ENCODE measurements at regions not wholly inside any gene's neighbourhood (a gene's known extent, or its start where the extent isn't known, plus 50 kb on each side); places are given as distances from the start of the nearest gene placed in this dataset.

DNA sequence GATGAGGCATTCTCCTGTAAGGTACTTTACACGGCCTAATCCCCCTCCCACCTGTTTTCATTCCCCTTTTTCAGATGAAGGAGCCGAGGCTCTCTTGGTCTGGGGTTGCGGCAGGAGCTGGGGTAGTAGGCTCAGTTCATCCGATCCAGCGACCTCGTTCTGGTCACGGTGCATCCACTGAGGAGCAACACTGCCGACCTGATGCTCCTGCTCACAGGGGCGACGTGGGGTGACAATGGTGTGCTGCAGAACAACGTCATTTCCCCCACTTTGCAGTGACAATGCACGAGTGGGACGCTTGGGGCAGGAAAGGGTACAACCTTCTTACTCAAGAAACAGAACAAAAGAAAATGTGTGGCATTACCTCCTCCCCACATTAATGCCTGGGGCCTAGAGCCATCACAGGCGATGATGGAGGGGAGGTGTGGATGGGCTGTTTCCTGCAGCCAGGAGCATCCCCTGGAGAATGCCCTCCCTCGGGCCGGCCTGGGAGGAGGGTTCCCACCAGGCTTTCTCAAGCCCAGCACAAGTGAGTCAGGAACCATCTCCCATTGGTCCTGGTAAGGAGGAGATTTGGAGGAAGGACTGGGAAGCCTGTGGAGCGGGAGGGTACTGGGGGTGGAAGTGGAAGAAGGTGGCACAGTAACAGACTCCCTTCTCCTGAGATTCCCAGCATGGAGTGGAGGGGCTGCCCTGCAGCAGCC is 125.6 kb downstream of the SPATA19 start:
- 75 to 83% (median 77%) methylated on average over 17 of the region's 17 CpGs for WGBS, 3 donors
- Histone ChIP-seq H3K36me3 (ENCODE audit: insufficient read depth in 1 of 2, low read depth in 1 of 2) (no peaks in the 10 kb centered on the region), H3K27me3 (ENCODE audit: insufficient read depth in 3 of 3, low read length in 2 of 3) (peaks cover 0 to 2% (median 0%) of the 10 kb centered on the region in 3 donors), H3K27ac (no peak overlapping the region), H3K4me3 (no peak overlapping the region), H3K4me1 (no peaks in the 10 kb centered on the region), H3K9me3 (no peaks in the 10 kb centered on the region)
- TF ChIP-seq CTCF (IDR thresholded peaks at IDR 0.05), result no peak
- no peak for DNase-seq
- intact Hi-C loops (cut with DNase I), result no loop called here
- ATAC-seq, result no peak

GRCh38 chr11:133718831-133719230 is 126.5 kb downstream of the SPATA19 start:
- TF ChIP-seq CTCF (IDR thresholded peaks at IDR 0.05), result no peak
- 79 to 94% (median 89%) methylated on average over 5 of the region's 5 CpGs for WGBS, 3 donors
- intact Hi-C loops (cut with DNase I), result no loop called here
- ATAC-seq (no peak), DNase-seq (no peak)
- H3K4me1 ChIP-seq, result no peaks in the 10 kb centered on the region
- no peaks in the 10 kb centered on the region for H3K36me3 ChIP-seq (ENCODE audit: insufficient read depth in 1 of 2, low read depth in 1 of 2)
- no peak overlapping the region for H3K27ac ChIP-seq
- peaks cover 0 to 2% (median 0%) of the 10 kb centered on the region in 3 donors for H3K27me3 ChIP-seq (ENCODE audit: insufficient read depth in 3 of 3, low read length in 2 of 3)
- H3K9me3 ChIP-seq, result no peaks in the 10 kb centered on the region
- H3K4me3 ChIP-seq, result no peak overlapping the region

GRCh38 chr11:133718238-133718637 is 127.1 kb downstream of the SPATA19 start:
- H3K9me3 ChIP-seq, result no peaks in the 10 kb centered on the region
- no peak overlapping the region for H3K27ac ChIP-seq
- no peak for TF ChIP-seq CTCF (IDR thresholded peaks at IDR 0.05)
- H3K4me1 ChIP-seq, result no peaks in the 10 kb centered on the region
- no peak overlapping the region for H3K4me3 ChIP-seq
- H3K27me3 ChIP-seq (ENCODE audit: insufficient read depth in 3 of 3, low read length in 2 of 3), result peaks cover 0 to 2% (median 0%) of the 10 kb centered on the region in 3 donors
- no peak for DNase-seq
- intact Hi-C loops (cut with DNase I), result no loop called here
- H3K36me3 ChIP-seq (ENCODE audit: insufficient read depth in 1 of 2, low read depth in 1 of 2), result no peaks in the 10 kb centered on the region
- ATAC-seq, result no peak
- 70 to 76% (median 71%) methylated on average over 7 of the region's 7 CpGs for WGBS, 3 donors

DNA sequence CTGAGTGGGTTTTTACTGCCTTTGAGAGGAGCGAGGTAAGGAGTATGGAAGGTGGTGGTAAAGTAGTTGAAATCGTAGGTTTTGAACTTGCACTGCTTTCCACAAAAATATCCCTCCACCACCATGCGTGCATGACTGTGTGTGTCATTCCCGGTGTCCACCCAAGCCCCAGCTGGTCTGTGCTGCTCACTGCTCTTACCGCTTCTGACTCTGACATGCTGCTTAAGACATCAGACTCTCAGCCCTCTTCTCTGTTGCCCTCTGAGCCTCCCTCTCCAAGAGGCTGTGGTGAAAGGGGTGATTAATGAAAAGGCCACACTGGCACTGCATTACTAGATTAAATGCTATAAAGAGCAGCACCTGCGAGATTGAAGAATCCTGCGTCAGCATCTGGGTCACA is 128.7 kb downstream of the SPATA19 start:
- Histone ChIP-seq H3K4me1 (no peaks in the 10 kb centered on the region), H3K27me3 (ENCODE audit: insufficient read depth in 3 of 3, low read length in 2 of 3) (peaks cover 0 to 2% (median 0%) of the 10 kb centered on the region in 3 donors), H3K9me3 (no peaks in the 10 kb centered on the region), H3K4me3 (no peak overlapping the region), H3K36me3 (ENCODE audit: insufficient read depth in 1 of 2, low read depth in 1 of 2) (no peaks in the 10 kb centered on the region), H3K27ac (no peak overlapping the region)
- DNase-seq (no peak), ATAC-seq (no peak)
- intact Hi-C loops (cut with DNase I), result no loop called here
- WGBS, 3 donors, result 89 to 92% (median 89%) methylated on average over 7 of the region's 7 CpGs
- TF ChIP-seq CTCF (IDR thresholded peaks at IDR 0.05), result no peak

DNA sequence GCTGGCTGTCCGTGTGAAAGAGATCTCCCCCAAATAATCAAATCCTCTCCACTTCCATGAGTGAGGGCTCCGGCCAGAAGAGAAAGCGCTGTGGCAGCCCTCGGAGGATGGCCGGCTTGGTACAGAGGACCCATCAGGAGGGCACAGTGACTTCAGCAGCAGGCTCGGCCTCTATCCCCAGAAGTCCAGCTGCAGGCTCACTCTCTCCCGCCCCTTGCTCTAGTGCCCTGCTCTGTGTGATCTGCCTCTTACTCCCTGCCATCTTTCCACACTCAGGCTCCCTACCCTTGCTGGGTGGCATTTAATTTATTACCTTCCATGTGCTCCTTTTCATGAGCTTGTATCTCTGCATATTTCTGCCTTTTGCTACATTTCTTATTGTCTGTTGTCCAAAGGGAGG is 129.7 kb downstream of the SPATA19 start:
- intact Hi-C loops (cut with DNase I), result no loop called here
- no peak for TF ChIP-seq CTCF (IDR thresholded peaks at IDR 0.05)
- no peak overlapping the region for H3K27ac ChIP-seq
- no peak for DNase-seq
- no peak overlapping the region for H3K4me3 ChIP-seq
- H3K4me1 ChIP-seq, result no peaks in the 10 kb centered on the region
- ATAC-seq, result no peak
- peaks cover 0 to 2% (median 0%) of the 10 kb centered on the region in 3 donors for H3K27me3 ChIP-seq (ENCODE audit: insufficient read depth in 3 of 3, low read length in 2 of 3)
- H3K36me3 ChIP-seq (ENCODE audit: insufficient read depth in 1 of 2, low read depth in 1 of 2), result no peaks in the 10 kb centered on the region
- 69 to 78% (median 71%) methylated on average over 7 of the region's 7 CpGs for WGBS, 3 donors
- no peaks in the 10 kb centered on the region for H3K9me3 ChIP-seq
